ENCODE measurements at regions not wholly inside any gene's neighbourhood (a gene's known extent, or its start where the extent isn't known, plus 50 kb on each side); places are given as distances from the start of the nearest gene placed in this dataset.
A peak's percentile ranks its signal among the peaks of the same experiment; 100 is the strongest.

DNA sequence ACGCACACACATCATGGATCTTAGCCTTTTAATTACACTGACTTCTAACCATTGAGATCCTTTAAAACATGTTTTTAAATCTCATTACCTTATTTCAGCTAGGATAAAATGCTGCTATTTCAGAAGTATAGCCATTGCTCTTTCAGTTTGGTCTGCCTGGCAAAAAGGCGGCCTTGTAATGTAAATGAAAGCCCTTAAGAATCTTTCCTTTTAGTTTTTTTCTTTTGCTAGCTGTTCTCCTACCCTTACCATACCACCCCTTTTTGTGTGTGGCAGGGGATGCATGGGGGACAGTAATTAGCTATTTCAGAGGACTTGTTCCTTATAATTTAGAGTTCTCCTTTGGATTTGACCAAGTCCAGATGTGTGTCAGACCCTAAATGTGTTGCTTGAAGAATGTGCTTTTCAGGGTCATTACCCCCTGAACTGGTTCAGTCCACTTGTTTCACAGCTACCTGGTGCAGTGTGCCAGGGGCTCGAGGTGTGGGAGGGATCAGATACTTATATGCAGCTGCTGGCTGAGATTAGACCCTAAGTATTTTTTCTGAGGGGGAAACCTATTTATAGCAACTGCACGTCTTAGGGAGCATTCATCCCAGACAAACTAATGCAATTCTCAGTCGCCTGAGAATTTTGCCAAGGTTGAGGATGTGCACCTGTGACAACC lies 986.8 kb downstream of the NLGN4Y start:
- DNase-seq: no peak
- no peaks in the 10 kb centered on the region for H3K27me3 Mint-ChIP-seq
- no peaks in the 10 kb centered on the region for H3K9me3 Mint-ChIP-seq
- no peak overlapping the region for H3K4me3 Mint-ChIP-seq
- H3K27ac Mint-ChIP-seq: no peak overlapping the region
- H3K36me3 Mint-ChIP-seq: no peaks in the 10 kb centered on the region
- H3K4me1 Mint-ChIP-seq: no peaks in the 10 kb centered on the region

DNA sequence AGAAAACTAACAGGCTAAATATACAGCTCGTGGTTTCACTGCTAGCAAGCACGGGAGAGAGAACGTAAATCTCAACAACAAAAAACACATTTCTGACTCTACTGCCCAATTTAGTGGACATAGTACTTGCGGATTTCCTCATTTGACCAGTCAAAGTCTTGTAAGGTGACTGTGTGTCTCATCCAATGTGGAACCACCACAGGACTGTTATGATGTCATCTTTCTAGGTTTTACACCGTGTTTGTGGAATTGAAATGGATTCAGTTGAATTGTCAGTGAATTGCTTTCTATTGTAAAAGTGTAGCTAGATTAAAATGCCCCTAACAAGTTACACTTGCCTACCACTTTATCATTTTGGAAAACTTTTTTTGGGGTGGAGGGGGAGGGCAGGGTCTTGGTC lies 1010.8 kb downstream of the NLGN4Y start:
- H3K27ac Mint-ChIP-seq: no peak overlapping the region
- DNase-seq: no peak
- H3K27me3 Mint-ChIP-seq: peaks cover 8% of the 10 kb centered on the region
- H3K4me3 Mint-ChIP-seq: no peak overlapping the region
- H3K4me1 Mint-ChIP-seq: peaks cover 4% of the 10 kb centered on the region
- no peaks in the 10 kb centered on the region for H3K9me3 Mint-ChIP-seq
- no peaks in the 10 kb centered on the region for H3K36me3 Mint-ChIP-seq

- H3K4me3 Mint-ChIP-seq: peak overlapping the region; percentile 43
- H3K36me3 Mint-ChIP-seq: no peaks in the 10 kb centered on the region
- peak overlapping the region; percentile 76 for H3K27ac Mint-ChIP-seq
- DNase-seq: no peak
- H3K27me3 Mint-ChIP-seq: peaks cover 8% of the 10 kb centered on the region
- H3K9me3 Mint-ChIP-seq: no peaks in the 10 kb centered on the region
- H3K4me1 Mint-ChIP-seq: peaks cover 4% of the 10 kb centered on the region
Observed at GRCh38 chrY:15535784-15536511, 1011.6 kb downstream of the NLGN4Y start.

- no peak for DNase-seq
Observed at GRCh38 chrY:15540516-15540915, 1016.2 kb downstream of the NLGN4Y start.

GRCh38 chrY:15546177-15546754 lies 1021.9 kb downstream of the NLGN4Y start:
- no peak overlapping the region for H3K4me3 Mint-ChIP-seq
- H3K27me3 Mint-ChIP-seq: peaks cover 4% of the 10 kb centered on the region
- H3K27ac Mint-ChIP-seq: no peak overlapping the region

More at GRCh38 chrY:15540516-15540915, 1016.2 kb downstream of the NLGN4Y start:
- Mint-ChIP-seq H3K27me3 (peaks cover 11% of the 10 kb centered on the region), H3K9me3 (no peaks in the 10 kb centered on the region), H3K36me3 (no peaks in the 10 kb centered on the region), H3K4me1 (peaks cover 4% of the 10 kb centered on the region), H3K27ac (no peak overlapping the region), H3K4me3 (no peak overlapping the region)

GRCh38 chrY:15552074-15552473 lies 1027.7 kb downstream of the NLGN4Y start:
- no peaks in the 10 kb centered on the region for H3K36me3 Mint-ChIP-seq
- H3K4me1 Mint-ChIP-seq: no peaks in the 10 kb centered on the region
- H3K27me3 Mint-ChIP-seq: no peaks in the 10 kb centered on the region
- no peak overlapping the region for H3K4me3 Mint-ChIP-seq
- no peak for DNase-seq
- H3K9me3 Mint-ChIP-seq: no peaks in the 10 kb centered on the region
- H3K27ac Mint-ChIP-seq: no peak overlapping the region

More at GRCh38 chrY:15546177-15546754, 1021.9 kb downstream of the NLGN4Y start:
- Mint-ChIP-seq H3K4me1 (no peaks in the 10 kb centered on the region), H3K36me3 (no peaks in the 10 kb centered on the region), H3K9me3 (no peaks in the 10 kb centered on the region)
- DNase-seq: no peak

- no peak for DNase-seq
- Mint-ChIP-seq H3K27me3 (no peaks in the 10 kb centered on the region), H3K27ac (no peak overlapping the region), H3K9me3 (no peaks in the 10 kb centered on the region), H3K36me3 (no peaks in the 10 kb centered on the region), H3K4me1 (no peaks in the 10 kb centered on the region), H3K4me3 (no peak overlapping the region)
Observed at GRCh38 chrY:15554991-15555390, 1030.7 kb downstream of the NLGN4Y start.

DNA sequence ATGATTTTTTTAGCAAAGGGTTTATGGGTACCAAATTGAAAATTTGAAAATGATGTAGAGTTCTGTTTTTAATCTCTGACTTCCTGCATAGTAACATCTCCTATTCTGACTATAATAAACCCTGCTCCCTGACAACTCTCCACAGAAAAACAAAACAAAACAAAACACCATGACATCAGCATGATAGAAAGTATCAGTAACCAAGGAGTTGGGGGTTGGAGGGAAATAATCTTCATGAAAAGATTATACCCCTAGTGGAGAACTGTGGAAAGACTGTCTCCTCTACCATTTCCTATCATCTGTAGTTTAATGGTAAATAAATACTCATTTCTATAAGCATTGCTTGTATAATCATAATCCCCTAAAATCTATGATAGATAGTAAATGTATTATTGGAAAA lies 1034.8 kb downstream of the NLGN4Y start:
- H3K36me3 Mint-ChIP-seq: no peaks in the 10 kb centered on the region
- H3K27ac Mint-ChIP-seq: no peak overlapping the region
- H3K4me3 Mint-ChIP-seq: no peak overlapping the region
- H3K27me3 Mint-ChIP-seq: no peaks in the 10 kb centered on the region
- no peaks in the 10 kb centered on the region for H3K4me1 Mint-ChIP-seq
- no peak for DNase-seq
- H3K9me3 Mint-ChIP-seq: no peaks in the 10 kb centered on the region

DNA sequence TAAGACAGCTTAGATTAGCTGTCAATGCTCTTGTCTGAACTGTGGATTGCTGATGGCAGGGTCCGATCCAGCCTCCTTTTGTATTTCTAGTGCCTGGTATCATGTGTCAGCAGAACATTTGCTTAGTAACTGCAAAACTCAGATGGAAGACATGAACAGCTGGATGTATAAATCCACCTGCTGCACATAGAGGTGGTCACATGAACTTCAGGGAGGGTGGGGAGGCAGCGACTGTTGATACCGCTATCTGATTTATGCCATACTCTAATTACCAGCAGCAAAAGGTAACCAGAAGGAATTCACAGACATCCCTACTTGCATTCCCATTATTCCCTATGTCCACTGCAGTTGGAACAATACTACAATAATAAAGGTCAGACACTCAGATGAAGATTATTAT lies 1036.5 kb downstream of the NLGN4Y start:
- no peaks in the 10 kb centered on the region for H3K4me1 Mint-ChIP-seq
- no peaks in the 10 kb centered on the region for H3K36me3 Mint-ChIP-seq
- H3K9me3 Mint-ChIP-seq: no peaks in the 10 kb centered on the region
- H3K27ac Mint-ChIP-seq: no peak overlapping the region
- DNase-seq: no peak
- H3K4me3 Mint-ChIP-seq: no peak overlapping the region
- no peaks in the 10 kb centered on the region for H3K27me3 Mint-ChIP-seq

GRCh38 chrY:15561501-15562289 lies 1037.4 kb downstream of the NLGN4Y start:
- no peaks in the 10 kb centered on the region for H3K36me3 Mint-ChIP-seq
- no peak overlapping the region for H3K4me3 Mint-ChIP-seq
- H3K27me3 Mint-ChIP-seq: no peaks in the 10 kb centered on the region
- no peak overlapping the region for H3K27ac Mint-ChIP-seq
- no peaks in the 10 kb centered on the region for H3K9me3 Mint-ChIP-seq
- no peak for DNase-seq
- H3K4me1 Mint-ChIP-seq: no peaks in the 10 kb centered on the region

- H3K27me3 Mint-ChIP-seq: no peaks in the 10 kb centered on the region
- H3K4me1 Mint-ChIP-seq: no peaks in the 10 kb centered on the region
- no peak overlapping the region for H3K4me3 Mint-ChIP-seq
- DNase-seq: no peak
- H3K27ac Mint-ChIP-seq: no peak overlapping the region
- H3K36me3 Mint-ChIP-seq: no peaks in the 10 kb centered on the region
- H3K9me3 Mint-ChIP-seq: no peaks in the 10 kb centered on the region
Observed at GRCh38 chrY:15577886-15578285, 1053.6 kb downstream of the NLGN4Y start.

- Mint-ChIP-seq H3K36me3 (no peaks in the 10 kb centered on the region), H3K27me3 (no peaks in the 10 kb centered on the region), H3K4me3 (no peak overlapping the region), H3K27ac (no peak overlapping the region), H3K4me1 (no peaks in the 10 kb centered on the region), H3K9me3 (no peaks in the 10 kb centered on the region)
- DNase-seq: no peak
Observed at GRCh38 chrY:15578761-15579160, 1054.4 kb downstream of the NLGN4Y start.

- DNase-seq: no peak
- H3K27me3 Mint-ChIP-seq: no peaks in the 10 kb centered on the region
- no peaks in the 10 kb centered on the region for H3K4me1 Mint-ChIP-seq
- H3K4me3 Mint-ChIP-seq: no peak overlapping the region
- H3K27ac Mint-ChIP-seq: no peak overlapping the region
- H3K9me3 Mint-ChIP-seq: no peaks in the 10 kb centered on the region
- H3K36me3 Mint-ChIP-seq: no peaks in the 10 kb centered on the region
Observed at GRCh38 chrY:15579245-15579644, 1054.9 kb downstream of the NLGN4Y start.

DNA sequence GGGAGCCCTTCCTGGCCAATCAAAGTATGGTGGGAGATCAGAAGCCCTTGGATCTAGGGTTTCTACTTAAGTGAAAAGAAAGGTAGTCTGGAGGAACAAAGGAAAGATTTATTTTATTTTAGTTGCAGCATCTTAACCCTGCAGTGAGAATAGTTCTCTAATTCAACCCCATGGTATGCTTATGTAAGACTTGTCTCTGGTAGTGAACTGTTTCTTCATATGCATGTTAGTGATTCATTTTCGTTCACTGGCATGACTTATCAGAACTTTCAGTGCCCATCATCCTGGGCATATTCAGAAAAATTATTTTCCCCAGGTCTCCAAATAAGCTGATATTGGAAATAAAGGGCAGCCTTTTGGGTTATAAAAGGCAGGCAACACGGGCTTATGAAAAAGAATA lies 1058.8 kb downstream of the NLGN4Y start:
- no peaks in the 10 kb centered on the region for H3K27me3 Mint-ChIP-seq
- no peak overlapping the region for H3K27ac Mint-ChIP-seq
- H3K36me3 Mint-ChIP-seq: no peaks in the 10 kb centered on the region
- H3K4me1 Mint-ChIP-seq: no peaks in the 10 kb centered on the region
- DNase-seq: no peak
- no peak overlapping the region for H3K4me3 Mint-ChIP-seq
- H3K9me3 Mint-ChIP-seq: peaks cover 2% of the 10 kb centered on the region

DNA sequence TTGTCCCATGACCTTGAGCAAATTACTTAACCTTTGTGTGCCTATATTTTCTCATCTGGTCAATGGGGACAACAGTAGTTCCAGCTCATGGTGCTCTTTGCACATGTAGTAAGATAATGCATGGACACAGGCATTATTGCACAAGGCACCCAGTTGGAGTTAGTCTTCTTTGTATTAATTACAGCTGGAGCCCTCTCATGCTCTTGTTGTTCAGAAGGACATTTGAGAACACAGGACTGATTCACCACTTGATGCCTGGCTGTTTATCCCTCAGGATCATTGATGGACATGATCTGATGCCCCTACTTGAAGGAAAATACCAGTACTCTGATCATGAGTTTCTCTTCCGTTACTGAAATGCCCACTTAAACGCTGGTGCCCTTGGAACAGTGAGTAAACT lies 1068.6 kb downstream of the NLGN4Y start:
- Mint-ChIP-seq H3K4me1 (no peaks in the 10 kb centered on the region), H3K27ac (no peak overlapping the region), H3K9me3 (no peaks in the 10 kb centered on the region), H3K36me3 (no peaks in the 10 kb centered on the region), H3K4me3 (no peak overlapping the region), H3K27me3 (no peaks in the 10 kb centered on the region)
- no peak for DNase-seq
